ENCODE measurements at regions not wholly inside any gene's neighbourhood (a gene's known extent, or its start where the extent isn't known, plus 50 kb on each side); places are given as distances from the start of the nearest gene placed in this dataset.

DNA sequence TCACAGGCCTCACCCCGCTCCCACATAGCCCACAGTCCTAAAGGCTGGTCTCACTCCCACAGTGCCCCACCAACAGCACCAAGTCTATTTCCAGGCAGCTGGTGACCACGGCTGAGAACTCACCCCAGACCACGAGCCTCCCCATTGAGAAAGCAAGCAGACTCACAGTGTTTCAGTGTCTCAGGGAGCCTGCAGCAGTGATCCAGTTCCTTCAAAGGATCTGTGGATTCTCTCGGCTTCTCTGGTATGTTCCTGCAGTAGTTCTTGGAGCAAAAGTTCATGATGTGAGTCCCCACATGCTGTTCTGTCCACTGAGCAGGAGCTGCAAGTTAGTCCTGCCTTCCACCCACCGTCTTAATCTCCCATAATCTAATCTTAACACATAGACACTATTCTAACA is 185.3 kb upstream of the CDH6 start:
- no peak for DNase-seq
- WGBS, 2 donors: 69 to 84% methylated on average over 1 to 5 of the region's 5 CpGs
- Histone ChIP-seq H3K27me3 (no peaks in the 10 kb centered on the region), H3K4me1 (no peaks in the 10 kb centered on the region), H3K36me3 (ENCODE audit: low read depth, missing control alignments) (no peaks in the 10 kb centered on the region), H3K9me3 (no peaks in the 10 kb centered on the region), H3K4me3 (no peak overlapping the region), H3K27ac (no peak overlapping the region)
- intact Hi-C loops (cut with DNase I; ENCODE audit: low total_unique reads): no loop called here
- TF ChIP-seq POLR2A (IDR thresholded peaks at IDR 0.05): no peak
- TF ChIP-seq, protein P1, sequence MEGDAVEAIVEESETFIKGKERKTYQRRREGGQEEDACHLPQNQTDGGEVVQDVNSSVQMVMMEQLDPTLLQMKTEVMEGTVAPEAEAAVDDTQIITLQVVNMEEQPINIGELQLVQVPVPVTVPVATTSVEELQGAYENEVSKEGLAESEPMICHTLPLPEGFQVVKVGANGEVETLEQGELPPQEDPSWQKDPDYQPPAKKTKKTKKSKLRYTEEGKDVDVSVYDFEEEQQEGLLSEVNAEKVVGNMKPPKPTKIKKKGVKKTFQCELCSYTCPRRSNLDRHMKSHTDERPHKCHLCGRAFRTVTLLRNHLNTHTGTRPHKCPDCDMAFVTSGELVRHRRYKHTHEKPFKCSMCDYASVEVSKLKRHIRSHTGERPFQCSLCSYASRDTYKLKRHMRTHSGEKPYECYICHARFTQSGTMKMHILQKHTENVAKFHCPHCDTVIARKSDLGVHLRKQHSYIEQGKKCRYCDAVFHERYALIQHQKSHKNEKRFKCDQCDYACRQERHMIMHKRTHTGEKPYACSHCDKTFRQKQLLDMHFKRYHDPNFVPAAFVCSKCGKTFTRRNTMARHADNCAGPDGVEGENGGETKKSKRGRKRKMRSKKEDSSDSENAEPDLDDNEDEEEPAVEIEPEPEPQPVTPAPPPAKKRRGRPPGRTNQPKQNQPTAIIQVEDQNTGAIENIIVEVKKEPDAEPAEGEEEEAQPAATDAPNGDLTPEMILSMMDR (IDR thresholded peaks at IDR 0.05): no peak

DNA sequence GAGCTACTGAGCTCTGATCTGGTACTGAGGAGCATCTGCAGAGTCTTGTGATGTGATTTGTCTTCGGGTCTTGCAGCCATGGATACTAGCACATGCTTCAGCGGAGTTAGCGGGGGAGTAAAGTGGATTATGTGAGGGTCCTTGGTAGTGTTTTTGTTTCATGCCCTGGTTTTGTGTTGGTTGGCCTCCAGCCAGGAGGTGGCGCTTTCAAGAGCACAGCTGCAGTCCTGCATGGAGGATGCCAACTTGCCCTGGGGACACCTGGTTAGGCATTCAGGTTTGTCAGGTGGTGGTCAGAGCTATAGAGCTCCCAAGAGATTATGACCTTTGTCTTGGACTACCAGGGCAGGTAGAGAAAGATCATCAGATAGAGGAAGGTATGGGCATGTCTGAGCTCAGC is 185.8 kb upstream of the CDH6 start:
- intact Hi-C loops (cut with DNase I; ENCODE audit: low total_unique reads): no loop called here
- WGBS, 2 donors: 86 to 96% methylated on average over 4 of the region's 4 CpGs
- TF ChIP-seq, protein P1 (IDR thresholded peaks at IDR 0.05): no peak
- TF ChIP-seq POLR2A (IDR thresholded peaks at IDR 0.05): no peak
- DNase-seq: no peak
- H3K27me3 ChIP-seq: no peaks in the 10 kb centered on the region
- H3K36me3 ChIP-seq (ENCODE audit: low read depth, missing control alignments): no peaks in the 10 kb centered on the region
- H3K4me3 ChIP-seq: no peak overlapping the region
- no peaks in the 10 kb centered on the region for H3K4me1 ChIP-seq
- no peak overlapping the region for H3K27ac ChIP-seq
- no peaks in the 10 kb centered on the region for H3K9me3 ChIP-seq

DNA sequence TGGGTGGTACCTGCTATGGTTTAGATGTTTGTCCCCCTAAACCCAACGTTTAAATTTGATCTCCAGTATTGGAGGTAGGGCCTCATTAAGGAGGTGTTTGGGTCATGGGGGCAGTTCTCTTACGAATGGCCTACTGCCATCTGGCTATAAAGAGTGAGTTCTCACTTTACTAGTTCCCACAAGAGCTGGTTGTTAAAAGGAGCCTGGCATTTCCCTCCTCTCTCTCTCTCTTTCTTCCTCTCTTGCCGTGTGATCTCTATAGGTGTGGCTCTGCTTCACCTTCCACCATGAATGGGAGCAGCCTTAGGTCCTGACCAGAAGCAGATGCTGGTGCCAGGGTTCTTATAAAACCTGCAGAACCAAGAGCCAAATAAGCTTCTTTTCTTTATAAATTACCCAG is 193.2 kb upstream of the CDH6 start:
- no peak for TF ChIP-seq POLR2A (IDR thresholded peaks at IDR 0.05)
- TF ChIP-seq, protein P1 (IDR thresholded peaks at IDR 0.05): no peak
- Histone ChIP-seq H3K36me3 (ENCODE audit: low read depth, missing control alignments) (no peaks in the 10 kb centered on the region), H3K27me3 (no peaks in the 10 kb centered on the region), H3K9me3 (no peaks in the 10 kb centered on the region), H3K27ac (no peak overlapping the region), H3K4me1 (no peaks in the 10 kb centered on the region), H3K4me3 (no peak overlapping the region)
- intact Hi-C loops (cut with DNase I; ENCODE audit: low total_unique reads): no loop called here
- no peak for DNase-seq
- WGBS, 2 donors: 67 to 69% methylated on average over 3 of the region's 3 CpGs

DNA sequence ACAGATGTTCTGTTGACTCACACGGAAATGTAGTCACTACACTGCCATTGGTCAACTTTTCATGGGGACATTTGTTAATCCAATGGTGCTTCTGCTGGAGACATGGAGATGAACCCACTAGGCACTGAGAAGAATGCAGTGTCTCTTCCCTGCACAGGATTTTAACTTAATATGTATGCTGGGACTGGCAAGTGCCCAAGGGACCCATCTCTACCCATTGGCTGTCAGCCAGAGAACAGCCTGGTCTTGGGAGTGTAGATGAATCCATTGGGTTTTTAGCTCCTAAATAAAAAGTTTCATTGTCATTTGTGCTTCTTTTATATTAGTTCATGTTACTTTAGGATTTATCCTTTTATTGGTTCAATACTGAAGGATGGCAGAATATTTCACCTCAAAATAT is 195.8 kb upstream of the CDH6 start:
- no peaks in the 10 kb centered on the region for H3K4me1 ChIP-seq
- no peak overlapping the region for H3K27ac ChIP-seq
- DNase-seq: no peak
- H3K4me3 ChIP-seq: no peak overlapping the region
- intact Hi-C loops (cut with DNase I; ENCODE audit: low total_unique reads): no loop called here
- H3K9me3 ChIP-seq: no peaks in the 10 kb centered on the region
- H3K36me3 ChIP-seq (ENCODE audit: low read depth, missing control alignments): no peaks in the 10 kb centered on the region
- 72 to 81% methylated on average over 1 of the region's 1 CpG for WGBS, 2 donors
- TF ChIP-seq, protein P1 (IDR thresholded peaks at IDR 0.05): no peak
- TF ChIP-seq POLR2A (IDR thresholded peaks at IDR 0.05): no peak
- H3K27me3 ChIP-seq: no peaks in the 10 kb centered on the region

DNA sequence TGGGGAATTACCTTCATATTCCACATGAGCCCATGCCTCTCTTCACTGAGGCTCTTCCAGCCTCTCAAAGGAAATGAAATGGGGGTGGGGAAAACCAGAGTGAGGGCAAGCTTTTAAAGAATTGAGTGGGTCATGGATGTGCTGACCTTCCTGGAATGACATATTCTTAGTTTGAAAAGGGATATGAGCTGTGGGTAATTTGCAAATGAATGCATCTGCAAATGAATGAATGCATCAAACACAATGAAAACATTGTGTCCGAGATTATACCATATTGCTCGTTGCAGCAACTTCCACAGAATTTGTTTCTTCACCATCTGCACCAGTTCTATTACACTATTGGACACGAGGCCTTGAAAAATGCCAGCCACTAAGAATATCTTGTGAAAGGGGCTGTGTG is 198.6 kb upstream of the CDH6 start:
- H3K27me3 ChIP-seq: no peaks in the 10 kb centered on the region
- no peaks in the 10 kb centered on the region for H3K36me3 ChIP-seq (ENCODE audit: low read depth, missing control alignments)
- H3K4me1 ChIP-seq: no peaks in the 10 kb centered on the region
- intact Hi-C loops (cut with DNase I; ENCODE audit: low total_unique reads): no loop called here
- no peak overlapping the region for H3K27ac ChIP-seq
- H3K4me3 ChIP-seq: no peak overlapping the region
- DNase-seq: no peak
- H3K9me3 ChIP-seq: no peaks in the 10 kb centered on the region
- no peak for TF ChIP-seq POLR2A (IDR thresholded peaks at IDR 0.05)
- TF ChIP-seq, protein P1 (IDR thresholded peaks at IDR 0.05): no peak
- 84% methylated on average over 3 of the region's 3 CpGs for WGBS, 2 donors

Data from testis (tissue), 2 donors.